Liver (tissue), 8 donors: ENCODE measurements at regions not wholly inside any gene's neighbourhood (a gene's known extent, or its start where the extent isn't known, plus 50 kb on each side); places are given as distances from the start of the nearest gene placed in this dataset.

Experiments used
- DNase-seq: peaks from one replicate; pipeline ENCODE4 v3.0.0-alpha.2; 2017; ENCODE audit warnings: low spot score
- H3K27ac ChIP-seq, 2 donors: one replicate each; pipeline ENCODE4 v1.7.0; 2013; ENCODE audit warnings: inconsistent platforms in 2 of 2, low read length in 2 of 2, control low read depth in 1 of 2, low read depth in 1 of 2, mild to moderate bottlenecking in 1 of 2
- H3K27me3 ChIP-seq, 4 donors: one replicate each; pipeline versions ENCODE4 v1.6.1 to v1.7.0; 2013; ENCODE audit warnings: low read length in 3 of 4, inconsistent platforms in 1 of 4, mild to moderate bottlenecking in 1 of 4, moderate library complexity in 1 of 4; ENCODE audit not compliant: control insufficient read depth in 4 of 4, insufficient read depth in 4 of 4
- H3K36me3 ChIP-seq, 4 donors: one replicate each; pipeline versions ENCODE4 v1.6.1 to v1.7.0; 2013; ENCODE audit warnings: low read length in 3 of 4, mild to moderate bottlenecking in 3 of 4, low read depth in 1 of 4, moderate library complexity in 1 of 4; ENCODE audit not compliant: control insufficient read depth in 4 of 4, insufficient read depth in 3 of 4
- H3K4me1 ChIP-seq, 4 donors: one replicate each; pipeline versions ENCODE4 v1.6.1 to v1.7.0; 2013; ENCODE audit warnings: low read length in 3 of 4, mild to moderate bottlenecking in 3 of 4, moderate library complexity in 1 of 4; ENCODE audit not compliant: control insufficient read depth in 4 of 4, insufficient read depth in 4 of 4
- H3K4me3 ChIP-seq, 3 donors: one replicate each; pipeline versions ENCODE4 v1.6.1 to v1.7.0; 2013; ENCODE audit warnings: low read length in 3 of 3, control low read depth in 1 of 3, low read depth in 1 of 3, mild to moderate bottlenecking in 1 of 3
- H3K9ac ChIP-seq, 2 donors: one replicate each; pipeline ENCODE4 v1.7.0; 2013; ENCODE audit warnings: low read length in 2 of 2, mild to moderate bottlenecking in 2 of 2, moderate library complexity in 2 of 2, control low read depth in 1 of 2, low read depth in 1 of 2
- H3K9me3 ChIP-seq, 4 donors: one replicate each; pipeline versions ENCODE4 v1.6.1 to v1.7.0; 2013; ENCODE audit warnings: low read length in 3 of 4; ENCODE audit not compliant: control insufficient read depth in 4 of 4
- EGR1 ChIP-seq, 2 donors: IDR thresholded peaks; 2 replicates each; pipeline ENCODE4 v1.6.1; 2016 to 2018; ENCODE audit warnings: antibody characterized with exemption in 2 of 2, low read depth in 2 of 2
- FOXA1 ChIP-seq: IDR thresholded peaks from 2 replicates; pipeline ENCODE4 v1.6.1; 2016; ENCODE audit warnings: antibody characterized with exemption
- FOXA2 ChIP-seq: IDR thresholded peaks from 2 replicates; pipeline ENCODE4 v1.6.1; 2016; ENCODE audit warnings: antibody characterized with exemption
- GABPA ChIP-seq, 2 donors: IDR thresholded peaks in 1 of 2; conservative IDR thresholded peaks in 1 of 2; 2 replicates each; pipeline ENCODE4 v1.6.1; 2016; ENCODE audit warnings: antibody characterized with exemption in 2 of 2, mild to moderate bottlenecking in 1 of 2, moderate library complexity in 1 of 2
- HNF4A ChIP-seq, 2 donors: conservative IDR thresholded peaks; 2 replicates each; pipeline ENCODE4 v1.6.1; 2016; ENCODE audit warnings: antibody characterized with exemption in 2 of 2, mild to moderate bottlenecking in 2 of 2
- HNF4G ChIP-seq: IDR thresholded peaks from 2 replicates; pipeline ENCODE4 v1.6.1; 2016; ENCODE audit warnings: antibody characterized with exemption
- JUND ChIP-seq, 2 donors: IDR thresholded peaks; 2 replicates each; pipeline ENCODE4 v1.6.1; 2016; ENCODE audit warnings: antibody characterized with exemption in 2 of 2
- MAX ChIP-seq: IDR thresholded peaks from 2 replicates; pipeline ENCODE4 v1.6.1; 2016; ENCODE audit warnings: antibody characterized with exemption
- NR2F2 ChIP-seq: IDR thresholded peaks from 2 replicates; pipeline ENCODE4 v1.6.1; 2016; ENCODE audit warnings: antibody characterized with exemption
- RAD21 ChIP-seq, 2 donors: IDR thresholded peaks; 2 replicates each; pipeline ENCODE4 v1.6.1; 2016; ENCODE audit warnings: antibody characterized with exemption in 2 of 2, mild to moderate bottlenecking in 2 of 2
- RXRA ChIP-seq, 2 donors: IDR thresholded peaks; 2 replicates each; pipeline ENCODE4 v1.6.1; 2017 to 2018; ENCODE audit warnings: antibody characterized with exemption in 2 of 2, mild to moderate bottlenecking in 1 of 2
- SP1 ChIP-seq: IDR thresholded peaks from 2 replicates; pipeline ENCODE4 v1.6.1; 2018; ENCODE audit warnings: antibody characterized with exemption, mild to moderate bottlenecking
- YY1 ChIP-seq: IDR thresholded peaks from 2 replicates; pipeline ENCODE4 v1.6.1; 2016; ENCODE audit warnings: antibody characterized with exemption, mild to moderate bottlenecking
- WGBS: extraction: QIAGEN DNeasy Blood & Tissue Kit; methylation state at CpG from one replicate; pipeline ENCODE4 v1.1.7; 2013; 5-methylcytosine and 5-hydroxymethylcytosine counted together
- TF ChIP-seq, protein P1 (sequence below): IDR thresholded peaks from 2 replicates; pipeline ENCODE4 v1.6.1; 2016; ENCODE audit warnings: antibody characterized with exemption, mild to moderate bottlenecking
- TF ChIP-seq, protein P2 (sequence below): IDR thresholded peaks from 2 replicates; pipeline ENCODE4 v1.6.1; 2016; ENCODE audit warnings: antibody characterized with exemption
- TF ChIP-seq, protein P3 (sequence below): IDR thresholded peaks from 2 replicates; pipeline ENCODE4 v1.6.1; 2016; ENCODE audit warnings: antibody characterized with exemption
- TF ChIP-seq, protein P4 (sequence below): fragments of 150-350 bp; IDR thresholded peaks from 2 replicates; pipeline ENCODE4 v1.5.1; 2017; ENCODE audit warnings: improper control_type of control experiment, low read depth, low read length; ENCODE audit not compliant: missing input control
- donor health status: healthy.
- donor health status: healthy.
- donor health status: healthy.
- donor health status: healthy.
- donor health status: healthy.

- H3K27ac ChIP-seq, result no peak overlapping the region
- H3K4me3 ChIP-seq, result no peak overlapping the region
- DNase-seq, result no peak
- H3K4me1 ChIP-seq, result peaks cover 0 to 24% (median 14%) of the 10 kb centered on the region in 4 donors
- H3K9me3 ChIP-seq, result no peaks in the 10 kb centered on the region
- TF ChIP-seq HNF4G, result no peak
- TF ChIP-seq, protein P1, sequence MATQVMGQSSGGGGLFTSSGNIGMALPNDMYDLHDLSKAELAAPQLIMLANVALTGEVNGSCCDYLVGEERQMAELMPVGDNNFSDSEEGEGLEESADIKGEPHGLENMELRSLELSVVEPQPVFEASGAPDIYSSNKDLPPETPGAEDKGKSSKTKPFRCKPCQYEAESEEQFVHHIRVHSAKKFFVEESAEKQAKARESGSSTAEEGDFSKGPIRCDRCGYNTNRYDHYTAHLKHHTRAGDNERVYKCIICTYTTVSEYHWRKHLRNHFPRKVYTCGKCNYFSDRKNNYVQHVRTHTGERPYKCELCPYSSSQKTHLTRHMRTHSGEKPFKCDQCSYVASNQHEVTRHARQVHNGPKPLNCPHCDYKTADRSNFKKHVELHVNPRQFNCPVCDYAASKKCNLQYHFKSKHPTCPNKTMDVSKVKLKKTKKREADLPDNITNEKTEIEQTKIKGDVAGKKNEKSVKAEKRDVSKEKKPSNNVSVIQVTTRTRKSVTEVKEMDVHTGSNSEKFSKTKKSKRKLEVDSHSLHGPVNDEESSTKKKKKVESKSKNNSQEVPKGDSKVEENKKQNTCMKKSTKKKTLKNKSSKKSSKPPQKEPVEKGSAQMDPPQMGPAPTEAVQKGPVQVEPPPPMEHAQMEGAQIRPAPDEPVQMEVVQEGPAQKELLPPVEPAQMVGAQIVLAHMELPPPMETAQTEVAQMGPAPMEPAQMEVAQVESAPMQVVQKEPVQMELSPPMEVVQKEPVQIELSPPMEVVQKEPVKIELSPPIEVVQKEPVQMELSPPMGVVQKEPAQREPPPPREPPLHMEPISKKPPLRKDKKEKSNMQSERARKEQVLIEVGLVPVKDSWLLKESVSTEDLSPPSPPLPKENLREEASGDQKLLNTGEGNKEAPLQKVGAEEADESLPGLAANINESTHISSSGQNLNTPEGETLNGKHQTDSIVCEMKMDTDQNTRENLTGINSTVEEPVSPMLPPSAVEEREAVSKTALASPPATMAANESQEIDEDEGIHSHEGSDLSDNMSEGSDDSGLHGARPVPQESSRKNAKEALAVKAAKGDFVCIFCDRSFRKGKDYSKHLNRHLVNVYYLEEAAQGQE, result no peak
- no peak for TF ChIP-seq RXRA (IDR thresholded peaks at IDR 0.05)
- TF ChIP-seq RAD21 (IDR thresholded peaks at IDR 0.05), result no peak
- no peak for TF ChIP-seq JUND (IDR thresholded peaks at IDR 0.05)
- no peak for TF ChIP-seq GABPA (IDR thresholded peaks at IDR 0.05 in 1 of 2, conservative IDR thresholded peaks at IDR 0.05 in 1 of 2)
- TF ChIP-seq FOXA1, result no peak
- no peak for TF ChIP-seq SP1
- TF ChIP-seq HNF4A (conservative IDR thresholded peaks at IDR 0.05), result no peak
- TF ChIP-seq, protein P2, sequence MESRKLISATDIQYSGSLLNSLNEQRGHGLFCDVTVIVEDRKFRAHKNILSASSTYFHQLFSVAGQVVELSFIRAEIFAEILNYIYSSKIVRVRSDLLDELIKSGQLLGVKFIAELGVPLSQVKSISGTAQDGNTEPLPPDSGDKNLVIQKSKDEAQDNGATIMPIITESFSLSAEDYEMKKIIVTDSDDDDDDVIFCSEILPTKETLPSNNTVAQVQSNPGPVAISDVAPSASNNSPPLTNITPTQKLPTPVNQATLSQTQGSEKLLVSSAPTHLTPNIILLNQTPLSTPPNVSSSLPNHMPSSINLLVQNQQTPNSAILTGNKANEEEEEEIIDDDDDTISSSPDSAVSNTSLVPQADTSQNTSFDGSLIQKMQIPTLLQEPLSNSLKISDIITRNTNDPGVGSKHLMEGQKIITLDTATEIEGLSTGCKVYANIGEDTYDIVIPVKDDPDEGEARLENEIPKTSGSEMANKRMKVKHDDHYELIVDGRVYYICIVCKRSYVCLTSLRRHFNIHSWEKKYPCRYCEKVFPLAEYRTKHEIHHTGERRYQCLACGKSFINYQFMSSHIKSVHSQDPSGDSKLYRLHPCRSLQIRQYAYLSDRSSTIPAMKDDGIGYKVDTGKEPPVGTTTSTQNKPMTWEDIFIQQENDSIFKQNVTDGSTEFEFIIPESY, result no peak
- H3K27me3 ChIP-seq, result no peaks in the 10 kb centered on the region
- no peak overlapping the region for H3K9ac ChIP-seq
- no peaks in the 10 kb centered on the region for H3K36me3 ChIP-seq
- WGBS, result 95% methylated on average over 3 of the region's 3 CpGs
These were observed 708.2 kb downstream of the UQCRFS1 start for GRCh38 chr19:28504727-28505126.

DNA sequence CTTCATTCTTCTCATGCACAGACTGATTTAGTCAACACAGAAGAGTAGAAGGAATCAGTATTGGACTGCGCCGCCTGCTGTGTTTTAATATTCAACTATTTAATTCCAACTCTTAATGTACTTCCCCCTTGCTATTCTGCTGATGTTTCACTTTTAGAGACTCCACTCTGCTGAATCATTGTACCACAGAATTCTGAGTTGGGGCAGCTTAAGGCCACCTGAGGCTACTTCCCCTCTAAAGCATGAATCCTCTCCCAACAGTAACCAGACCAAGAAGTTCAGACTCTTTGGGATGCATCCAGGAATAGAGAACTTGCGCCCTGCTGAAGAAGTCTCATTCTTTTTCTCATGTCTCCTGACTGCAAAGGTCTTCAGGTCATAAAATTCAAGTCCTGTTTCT lies 708.8 kb downstream of the UQCRFS1 start:
- no peak for DNase-seq
- no peaks in the 10 kb centered on the region for H3K9me3 ChIP-seq
- H3K9ac ChIP-seq, result no peak overlapping the region
- H3K27me3 ChIP-seq, result no peaks in the 10 kb centered on the region
- no peak for TF ChIP-seq RAD21 (IDR thresholded peaks at IDR 0.05)
- no peak for TF ChIP-seq EGR1 (IDR thresholded peaks at IDR 0.05; ENCODE audit: low read depth in 2 of 2)
- TF ChIP-seq, protein P3, sequence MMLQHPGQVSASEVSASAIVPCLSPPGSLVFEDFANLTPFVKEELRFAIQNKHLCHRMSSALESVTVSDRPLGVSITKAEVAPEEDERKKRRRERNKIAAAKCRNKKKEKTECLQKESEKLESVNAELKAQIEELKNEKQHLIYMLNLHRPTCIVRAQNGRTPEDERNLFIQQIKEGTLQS, result no peak
- TF ChIP-seq YY1, result no peak
- TF ChIP-seq SP1, result no peak
- TF ChIP-seq FOXA1, result no peak
- TF ChIP-seq, protein P4, sequence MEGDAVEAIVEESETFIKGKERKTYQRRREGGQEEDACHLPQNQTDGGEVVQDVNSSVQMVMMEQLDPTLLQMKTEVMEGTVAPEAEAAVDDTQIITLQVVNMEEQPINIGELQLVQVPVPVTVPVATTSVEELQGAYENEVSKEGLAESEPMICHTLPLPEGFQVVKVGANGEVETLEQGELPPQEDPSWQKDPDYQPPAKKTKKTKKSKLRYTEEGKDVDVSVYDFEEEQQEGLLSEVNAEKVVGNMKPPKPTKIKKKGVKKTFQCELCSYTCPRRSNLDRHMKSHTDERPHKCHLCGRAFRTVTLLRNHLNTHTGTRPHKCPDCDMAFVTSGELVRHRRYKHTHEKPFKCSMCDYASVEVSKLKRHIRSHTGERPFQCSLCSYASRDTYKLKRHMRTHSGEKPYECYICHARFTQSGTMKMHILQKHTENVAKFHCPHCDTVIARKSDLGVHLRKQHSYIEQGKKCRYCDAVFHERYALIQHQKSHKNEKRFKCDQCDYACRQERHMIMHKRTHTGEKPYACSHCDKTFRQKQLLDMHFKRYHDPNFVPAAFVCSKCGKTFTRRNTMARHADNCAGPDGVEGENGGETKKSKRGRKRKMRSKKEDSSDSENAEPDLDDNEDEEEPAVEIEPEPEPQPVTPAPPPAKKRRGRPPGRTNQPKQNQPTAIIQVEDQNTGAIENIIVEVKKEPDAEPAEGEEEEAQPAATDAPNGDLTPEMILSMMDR, result no peak
- TF ChIP-seq, protein P2, result no peak
- no peak for TF ChIP-seq MAX
- no peak for TF ChIP-seq FOXA2
- TF ChIP-seq JUND (IDR thresholded peaks at IDR 0.05), result no peak
- no peak for TF ChIP-seq HNF4A (conservative IDR thresholded peaks at IDR 0.05)
- TF ChIP-seq NR2F2, result no peak
- TF ChIP-seq RXRA (IDR thresholded peaks at IDR 0.05), result no peak
- no peak overlapping the region for H3K27ac ChIP-seq
- no peaks in the 10 kb centered on the region for H3K36me3 ChIP-seq
- peaks cover 0 to 23% (median 13%) of the 10 kb centered on the region in 4 donors for H3K4me1 ChIP-seq
- WGBS, result 66% methylated on average over 3 of the region's 3 CpGs
- no peak overlapping the region for H3K4me3 ChIP-seq
